ENCODE measurements at regions not wholly inside any gene's neighbourhood (a gene's known extent, or its start where the extent isn't known, plus 50 kb on each side); places are given as distances from the start of the nearest gene placed in this dataset.

DNA sequence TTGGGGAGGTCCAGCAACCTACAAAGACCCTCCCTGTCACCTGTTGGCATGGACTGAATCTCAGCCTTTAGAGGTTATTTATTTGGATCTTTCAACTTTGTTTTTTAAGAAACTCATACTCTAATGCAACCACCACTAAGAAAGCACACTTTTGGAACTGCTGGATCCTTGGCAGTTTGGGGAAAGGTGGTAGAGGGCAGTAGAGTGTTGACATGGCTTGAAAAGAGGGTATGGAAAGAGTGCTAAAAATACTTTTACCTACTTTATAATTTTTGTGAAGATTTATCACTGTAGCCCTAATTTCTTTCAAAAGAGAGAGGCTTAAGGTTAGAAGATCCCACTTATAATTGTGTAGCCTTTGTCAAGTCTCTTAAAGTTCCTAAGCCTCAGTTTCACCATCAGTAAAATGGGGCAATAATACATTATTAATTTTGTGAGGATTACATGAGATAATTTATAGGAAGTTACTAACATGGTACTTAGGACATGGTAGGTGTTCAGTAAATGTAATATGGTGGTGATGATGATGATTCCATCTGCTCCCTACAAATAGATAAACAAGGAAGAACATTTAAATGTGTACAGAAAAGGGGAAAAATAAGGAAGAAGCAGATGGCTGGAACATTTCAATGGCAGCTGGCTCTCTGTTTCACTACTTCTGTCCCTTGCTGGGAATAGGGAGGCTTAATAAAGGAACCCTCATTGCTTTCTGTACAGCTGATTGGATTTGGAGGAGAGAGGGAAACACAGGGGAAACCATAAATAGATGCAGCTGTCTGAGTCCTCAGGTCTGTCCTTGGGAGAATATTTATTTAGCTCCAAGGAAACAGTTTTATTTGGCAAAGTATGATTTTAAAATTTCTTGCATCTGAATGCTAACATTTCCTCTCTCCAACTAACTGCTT is 208.4 kb upstream of the ADAMTS9 start:
- H3K36me3 ChIP-seq (ENCODE audit: control insufficient read depth in 2 of 2, insufficient read depth in 2 of 2, low read length in 1 of 2) = no peaks in the 10 kb centered on the region
- H4K20me1 ChIP-seq (ENCODE audit: control insufficient read depth, insufficient read depth) = no peaks in the 10 kb centered on the region
- H3K4me1 ChIP-seq (ENCODE audit: control insufficient read depth, insufficient read depth, low read length) = no peaks in the 10 kb centered on the region
- POLR2A ChIA-PET = no interaction called here
- no TSS peak for BruUV-seq (replicated peaks)
- H3K27ac ChIP-seq (ENCODE audit: control insufficient read depth, insufficient read depth) = no peak overlapping the region
- no peaks in the 10 kb centered on the region for H3K9me3 ChIP-seq (replicated peaks; ENCODE audit: control insufficient read depth, insufficient read depth, low read length)
- RAD21 ChIA-PET (ENCODE audit: unreplicated experiment) = no interaction called here
- no peaks in the 10 kb centered on the region for H3K79me2 ChIP-seq (ENCODE audit: control insufficient read depth, insufficient read depth, low read length)
- ATAC-seq (no peak), DNase-seq (ENCODE audit: low read depth, low spot score) (no peak), FAIRE-seq (no peak)
- H3K4me3 ChIP-seq = no peak overlapping the region
- SMC1A ChIA-PET (ENCODE audit: uncharacterized antibody, unreplicated experiment) = no interaction called here
- CTCF ChIA-PET = no interaction called here
- intact Hi-C loops (cut with micrococcal nuclease; ENCODE audit: unreplicated experiment) (no loop called here), in situ Hi-C loops (cut with MboI) (no loop called here)
- no peak overlapping the region for H2AFZ ChIP-seq (ENCODE audit: control insufficient read depth, low read depth, low read length)
- no peak for TF ChIP-seq PKNOX1 (IDR thresholded peaks at IDR 0.05)
- TF ChIP-seq, protein P1, sequence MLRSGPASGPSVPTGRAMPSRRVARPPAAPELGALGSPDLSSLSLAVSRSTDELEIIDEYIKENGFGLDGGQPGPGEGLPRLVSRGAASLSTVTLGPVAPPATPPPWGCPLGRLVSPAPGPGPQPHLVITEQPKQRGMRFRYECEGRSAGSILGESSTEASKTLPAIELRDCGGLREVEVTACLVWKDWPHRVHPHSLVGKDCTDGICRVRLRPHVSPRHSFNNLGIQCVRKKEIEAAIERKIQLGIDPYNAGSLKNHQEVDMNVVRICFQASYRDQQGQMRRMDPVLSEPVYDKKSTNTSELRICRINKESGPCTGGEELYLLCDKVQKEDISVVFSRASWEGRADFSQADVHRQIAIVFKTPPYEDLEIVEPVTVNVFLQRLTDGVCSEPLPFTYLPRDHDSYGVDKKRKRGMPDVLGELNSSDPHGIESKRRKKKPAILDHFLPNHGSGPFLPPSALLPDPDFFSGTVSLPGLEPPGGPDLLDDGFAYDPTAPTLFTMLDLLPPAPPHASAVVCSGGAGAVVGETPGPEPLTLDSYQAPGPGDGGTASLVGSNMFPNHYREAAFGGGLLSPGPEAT (IDR thresholded peaks at IDR 0.05; ENCODE audit: low read depth) = no peak
- no peak for TF ChIP-seq ZSCAN29 (IDR thresholded peaks at IDR 0.05)
- TF ChIP-seq JUND (IDR thresholded peaks at IDR 0.05; ENCODE audit: low read depth, low read length) = no peak
- TF ChIP-seq, protein P2, sequence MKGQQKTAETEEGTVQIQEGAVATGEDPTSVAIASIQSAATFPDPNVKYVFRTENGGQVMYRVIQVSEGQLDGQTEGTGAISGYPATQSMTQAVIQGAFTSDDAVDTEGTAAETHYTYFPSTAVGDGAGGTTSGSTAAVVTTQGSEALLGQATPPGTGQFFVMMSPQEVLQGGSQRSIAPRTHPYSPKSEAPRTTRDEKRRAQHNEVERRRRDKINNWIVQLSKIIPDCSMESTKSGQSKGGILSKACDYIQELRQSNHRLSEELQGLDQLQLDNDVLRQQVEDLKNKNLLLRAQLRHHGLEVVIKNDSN (IDR thresholded peaks at IDR 0.05; ENCODE audit: borderline replicate concordance, extremely low read length, insufficient read depth, low read depth, low read length) = no peak
- no peak for TF ChIP-seq IKZF2 (IDR thresholded peaks at IDR 0.05)
- TF ChIP-seq GABPA (IDR thresholded peaks at IDR 0.05; ENCODE audit: low read depth) = no peak
- TF ChIP-seq ZNF384 (IDR thresholded peaks at IDR 0.05; ENCODE audit: borderline replicate concordance, low read depth, low read length) = no peak
- no peak overlapping the region for H3K9ac ChIP-seq (ENCODE audit: control insufficient read depth, insufficient read depth, low read length)
- no peaks in the 10 kb centered on the region for H3K27me3 ChIP-seq (replicated peaks in 1 of 2; ENCODE audit: control insufficient read depth in 2 of 2, insufficient read depth in 2 of 2, low read length in 1 of 2)
- no peak overlapping the region for H3K4me2 ChIP-seq (ENCODE audit: control insufficient read depth, insufficient read depth)

All from GM12878 (cell line).